GF-D8 (cell line): ENCODE measurements at regions not wholly inside any gene's neighbourhood (a gene's known extent, or its start where the extent isn't known, plus 50 kb on each side); places are given as distances from the start of the nearest gene placed in this dataset.
"Not testable (repeated sequence)": the region's sequence is repeated elsewhere in the genome, so short reads cannot be mapped to it uniquely, and the experiment has no call there.

ENCODE experiments used
- DNase-seq: peaks from one replicate; lab custom pipeline; 2025; lab: John Stamatoyannopoulos, UW

DNA sequence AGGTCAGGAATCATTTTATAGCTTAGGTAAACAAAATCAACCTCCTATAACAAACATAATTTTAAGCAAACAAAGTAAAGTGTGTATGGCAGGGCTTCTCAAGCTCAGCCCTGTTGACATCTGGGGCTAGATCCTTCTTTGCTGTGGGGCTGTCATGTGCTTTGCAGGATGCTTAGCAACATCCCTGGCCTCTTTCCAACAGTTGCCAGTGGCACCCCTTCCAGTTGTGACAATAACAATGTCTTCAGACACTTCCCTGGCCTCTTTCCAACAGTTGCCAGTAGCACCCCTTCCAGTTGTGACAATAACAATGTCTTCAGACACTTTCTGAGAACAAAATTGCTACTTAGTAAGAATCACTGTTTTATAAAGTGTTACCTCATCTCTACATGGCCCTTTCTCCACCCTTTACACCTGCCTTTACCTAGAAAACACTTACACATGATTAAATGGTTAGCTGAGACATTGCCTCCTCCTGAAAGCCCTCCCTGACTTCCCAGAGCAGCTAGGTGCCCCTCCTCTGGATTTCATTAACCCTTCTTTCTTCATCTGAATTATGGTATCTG, 194.0 kb upstream of the LMCD1 start:
- DNase-seq = no peak

DNA sequence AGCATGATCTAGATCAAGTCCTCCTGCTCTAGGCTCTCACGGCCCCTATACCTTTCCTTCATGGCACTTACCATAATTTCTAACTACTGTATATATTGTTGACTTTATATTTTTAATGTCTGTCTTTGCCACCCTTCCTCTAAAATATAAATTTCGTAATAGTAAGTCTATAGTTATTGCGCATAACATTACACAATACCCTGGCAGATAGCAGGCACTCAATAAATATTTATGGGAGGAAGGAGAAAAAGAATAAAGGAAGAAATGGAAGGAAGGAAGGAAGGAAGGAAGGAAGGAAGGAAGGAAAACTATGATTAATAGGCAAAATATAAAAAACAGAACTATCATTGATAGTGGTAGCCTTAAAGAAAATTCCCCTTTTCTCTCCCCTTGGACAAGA, 190.3 kb upstream of the LMCD1 start:
- DNase-seq = no peak

DNA sequence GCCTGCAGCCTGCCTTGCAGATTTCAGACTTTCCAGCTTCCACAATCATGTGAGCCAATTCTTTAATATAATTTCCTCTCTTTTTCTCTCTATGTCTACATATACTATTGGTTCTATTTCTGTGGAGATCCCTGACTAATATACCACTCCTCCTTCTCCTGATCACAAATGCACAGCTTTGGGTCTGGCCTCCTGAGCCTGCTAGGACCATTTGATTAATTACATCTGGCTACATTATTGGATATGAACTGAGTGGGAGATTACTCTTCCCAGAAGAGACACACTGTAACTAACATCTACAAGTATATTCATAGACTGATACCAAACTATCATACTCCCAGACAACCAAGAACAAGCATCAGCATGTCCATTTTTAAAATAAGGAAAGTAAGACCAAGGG, 188.9 kb upstream of the LMCD1 start:
- no peak for DNase-seq

DNA sequence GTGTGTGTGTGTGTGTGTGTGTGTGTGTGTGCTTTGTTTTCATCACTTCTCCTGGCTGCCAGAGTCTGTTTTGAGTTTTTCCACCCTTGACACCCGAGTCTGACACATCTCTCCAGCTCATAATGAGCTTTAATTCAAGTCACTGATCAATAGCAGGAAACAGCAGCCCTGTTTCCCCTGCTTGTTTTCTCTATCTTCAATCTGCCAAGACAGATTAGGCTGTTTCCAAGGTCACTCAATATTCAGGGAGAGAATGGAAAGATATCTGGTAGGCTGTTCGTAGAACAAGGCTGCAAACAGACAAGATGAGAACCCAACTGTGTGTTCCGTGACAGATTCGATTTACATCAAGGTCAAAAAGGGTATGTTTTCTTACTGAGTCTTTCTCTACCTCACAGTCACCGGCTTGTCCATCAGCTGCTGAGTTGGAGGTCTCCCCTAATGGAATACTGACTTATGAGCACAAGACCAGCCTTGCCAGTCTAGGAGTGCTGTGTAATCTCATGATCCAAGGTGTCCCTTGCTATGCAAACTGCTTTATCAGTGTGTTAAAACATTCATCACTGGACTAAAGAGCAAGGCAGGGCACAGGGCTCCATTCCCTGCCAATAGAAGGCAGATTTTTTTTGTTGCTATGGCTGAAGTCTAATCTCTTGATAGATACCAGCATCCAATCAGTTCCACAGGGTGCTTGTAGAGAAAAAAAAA, 187.9 kb upstream of the LMCD1 start:
- no peak for DNase-seq

DNA sequence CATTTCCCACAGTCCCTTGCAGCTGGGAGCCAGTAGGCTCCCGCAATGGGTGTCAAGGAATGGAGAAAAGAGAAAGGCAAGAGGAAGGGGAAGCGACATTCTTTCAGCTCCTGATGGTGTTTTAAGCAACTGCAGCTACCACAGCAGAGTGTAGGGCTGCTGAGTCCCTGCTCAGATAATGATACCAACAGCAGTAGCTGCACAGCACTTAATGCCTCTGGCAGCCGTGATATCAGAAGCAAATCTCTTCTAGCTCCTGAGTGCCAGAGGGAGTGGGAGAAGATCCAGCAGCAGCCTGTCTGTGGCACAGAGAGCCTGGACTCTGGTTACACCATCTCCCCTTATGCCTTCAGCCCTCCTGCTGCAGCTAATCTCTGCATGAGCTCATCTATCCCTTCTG, 186.1 kb upstream of the LMCD1 start:
- DNase-seq = not testable (repeated sequence)

DNA sequence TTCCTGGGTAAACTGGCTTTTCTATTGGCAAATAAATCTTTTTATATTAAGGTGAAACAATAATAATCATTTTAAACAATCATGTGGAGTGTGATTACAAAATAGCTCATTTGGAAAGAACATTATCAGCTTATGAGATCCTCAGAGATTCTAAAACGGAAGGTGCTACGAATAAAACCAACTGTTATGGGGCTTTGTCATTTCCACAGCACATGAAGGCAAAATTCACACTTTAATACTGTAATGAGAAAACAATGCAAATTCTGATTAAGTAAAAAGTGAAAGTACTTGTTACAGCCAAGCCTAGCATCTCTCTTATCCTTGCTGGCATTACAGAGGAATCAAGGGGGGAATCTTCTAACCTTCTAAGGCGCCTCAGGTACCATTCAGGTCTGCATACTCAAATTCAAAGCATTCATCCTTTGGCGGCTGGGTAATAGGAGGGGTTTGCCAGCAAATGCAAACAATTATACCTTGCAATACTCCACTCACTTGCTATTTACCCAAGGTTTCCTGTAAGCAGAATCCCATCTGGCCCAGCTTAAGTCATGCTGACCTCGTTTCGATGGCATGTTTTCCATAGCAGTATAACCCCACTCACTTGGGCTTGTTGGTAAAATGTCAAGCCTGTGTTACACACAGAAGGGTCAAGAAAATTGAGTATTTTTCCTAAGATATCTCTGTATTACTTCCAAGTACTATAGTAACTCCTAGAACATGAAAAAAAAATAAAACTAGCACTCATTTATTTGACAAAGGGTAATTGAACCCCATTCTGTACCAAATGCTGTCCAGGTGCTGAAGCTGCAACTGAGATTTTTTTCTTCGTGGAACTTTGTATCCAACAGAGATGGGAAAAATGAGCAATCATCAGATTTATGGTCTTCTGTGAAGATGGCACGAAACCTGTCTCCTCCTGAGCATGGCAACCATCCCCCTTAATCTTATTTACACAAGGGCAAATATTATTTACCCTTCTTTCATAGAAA, 183.7 kb upstream of the LMCD1 start:
- DNase-seq = no peak

DNA sequence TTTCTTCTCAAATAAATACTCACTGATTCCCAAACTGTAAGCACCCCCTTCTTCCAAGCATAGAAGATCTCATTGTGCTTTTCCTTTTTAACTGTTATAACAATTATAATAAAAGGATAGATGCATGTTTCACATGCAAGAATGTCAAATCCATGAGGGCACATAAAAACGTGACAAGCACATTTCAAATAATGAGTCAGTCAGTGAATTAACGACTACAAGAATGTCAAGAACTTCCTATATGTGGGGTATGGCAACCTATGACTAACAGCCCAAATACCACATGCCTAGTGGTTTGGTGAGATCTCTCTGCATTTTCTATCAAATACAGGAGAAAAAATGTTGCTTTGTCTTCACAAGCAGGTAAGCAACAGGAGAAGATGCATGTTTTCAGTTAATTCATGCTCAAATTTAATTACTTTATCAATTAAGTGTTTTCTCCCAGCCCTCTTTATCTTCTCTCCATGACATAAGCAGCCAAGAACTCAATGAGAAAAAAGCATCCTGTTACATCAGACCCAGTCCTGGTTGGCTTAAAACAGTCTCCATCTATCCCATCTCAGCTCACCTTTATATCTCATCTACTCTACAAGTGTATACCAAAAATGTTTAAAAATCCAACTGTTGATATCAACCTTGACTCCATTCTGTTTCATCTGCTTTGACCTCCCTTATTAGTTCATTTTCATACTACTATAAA, 181.5 kb upstream of the LMCD1 start:
- no peak for DNase-seq

DNA sequence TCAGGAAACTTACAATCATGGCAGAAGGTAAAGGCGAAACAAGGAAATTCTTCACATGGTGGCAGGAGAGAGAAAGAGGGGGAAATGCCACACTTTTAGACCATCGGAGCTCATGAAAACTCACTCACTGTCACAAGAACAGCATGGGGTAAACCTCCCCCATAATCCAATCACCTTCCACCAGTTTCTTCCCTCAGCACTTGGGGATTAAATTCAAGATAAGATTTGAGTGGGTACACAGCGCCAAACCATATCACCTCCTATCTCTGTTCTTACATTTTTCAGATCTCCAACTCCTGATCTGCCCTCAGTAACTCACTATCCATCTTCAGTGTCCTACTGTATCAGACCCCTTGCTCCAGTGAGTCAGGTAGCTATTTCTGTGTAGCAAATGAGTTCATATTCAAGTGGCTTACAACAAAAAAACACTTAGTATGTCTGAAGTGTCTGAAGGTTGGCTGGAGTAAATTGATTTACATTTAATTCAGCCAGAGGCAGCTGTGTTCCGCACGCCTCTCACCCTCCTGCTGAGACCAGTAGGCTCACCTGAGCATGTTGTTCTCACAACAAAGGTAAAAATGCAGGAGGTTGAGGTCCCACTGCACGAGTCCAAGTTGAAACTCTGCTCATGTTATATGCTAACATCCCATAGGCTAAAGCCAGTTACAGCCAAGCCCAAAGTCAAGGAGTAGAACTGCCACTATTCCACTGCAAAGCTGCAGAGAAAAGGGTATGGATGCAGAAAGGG, 180.7 kb upstream of the LMCD1 start:
- DNase-seq = no peak

DNA sequence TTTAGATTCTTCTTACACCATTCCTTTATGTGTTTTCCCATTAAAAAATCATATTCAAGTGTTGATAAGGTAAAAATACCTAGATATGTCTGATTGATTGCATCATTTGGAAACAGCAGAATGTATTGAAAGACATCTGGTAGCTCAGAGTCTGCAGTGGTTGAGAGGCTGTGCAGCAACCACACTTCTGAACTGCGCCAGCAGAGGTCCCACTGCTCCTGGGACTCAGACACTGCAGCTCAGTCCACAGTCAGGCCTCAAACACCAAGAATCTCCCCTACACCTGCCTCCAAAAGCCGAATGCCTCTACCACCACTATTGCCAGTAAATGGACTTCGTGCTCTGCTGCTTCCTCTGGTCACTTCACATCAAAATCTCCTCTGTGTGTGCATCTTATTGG, 176.9 kb upstream of the LMCD1 start:
- DNase-seq = no peak

DNA sequence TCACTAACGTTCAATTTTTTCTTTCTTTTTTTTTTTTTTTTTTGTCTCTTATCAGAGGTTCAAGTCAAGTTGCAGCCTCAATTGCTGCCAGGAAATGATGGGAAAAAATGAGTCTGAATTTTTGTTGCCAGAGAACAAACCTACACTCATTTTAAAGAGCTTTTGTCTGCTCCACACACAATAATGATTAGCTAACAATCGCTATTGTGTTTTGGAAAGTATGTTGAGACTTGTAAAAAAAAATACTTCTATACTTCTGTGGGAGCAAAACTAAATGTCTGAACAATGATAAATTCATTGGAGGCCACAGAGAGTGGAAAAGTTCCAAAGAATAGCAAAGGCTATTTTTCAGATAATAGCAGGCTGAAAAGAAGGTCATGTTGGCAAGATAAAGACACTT, 176.3 kb upstream of the LMCD1 start:
- DNase-seq = no peak

DNA sequence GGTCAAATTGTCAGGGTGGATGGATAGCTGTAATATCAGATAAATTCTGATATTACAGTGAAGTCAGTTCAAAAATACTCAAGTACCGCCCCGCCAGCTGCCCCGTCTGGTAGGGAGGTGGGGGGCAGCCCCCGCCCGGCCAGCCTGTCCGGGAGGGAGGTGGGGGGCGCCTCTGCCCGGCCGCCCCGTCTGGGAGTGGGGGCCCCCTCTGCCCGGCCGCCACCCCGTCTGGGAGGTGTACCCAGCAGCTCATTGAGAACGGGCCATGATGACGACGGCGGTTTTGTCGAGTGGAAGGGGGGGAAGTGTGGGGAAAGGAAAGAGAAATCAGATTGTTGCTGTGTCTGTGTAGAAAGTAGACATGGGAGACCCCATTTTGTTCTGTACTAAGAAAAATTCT, 175.8 kb upstream of the LMCD1 start:
- not testable (repeated sequence) for DNase-seq

DNA sequence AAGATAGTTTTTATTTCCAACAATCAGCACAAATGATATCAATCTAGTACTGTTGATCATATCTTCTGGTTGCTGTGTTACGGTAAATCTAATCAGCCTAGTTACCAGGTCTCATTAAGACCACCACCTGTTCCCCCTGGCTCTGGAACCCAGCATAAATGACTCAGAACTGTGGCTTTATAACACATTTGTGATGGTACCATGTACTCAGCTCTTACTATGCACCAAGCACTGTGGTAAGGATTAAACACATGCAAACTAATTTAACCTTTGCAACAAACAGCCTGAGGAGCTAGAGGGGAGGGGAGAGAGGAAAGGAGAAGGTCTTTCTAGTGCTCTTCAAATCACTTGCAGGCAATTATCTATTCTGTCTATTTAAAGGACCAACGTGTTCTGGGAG, 173.9 kb upstream of the LMCD1 start:
- no peak for DNase-seq

DNA sequence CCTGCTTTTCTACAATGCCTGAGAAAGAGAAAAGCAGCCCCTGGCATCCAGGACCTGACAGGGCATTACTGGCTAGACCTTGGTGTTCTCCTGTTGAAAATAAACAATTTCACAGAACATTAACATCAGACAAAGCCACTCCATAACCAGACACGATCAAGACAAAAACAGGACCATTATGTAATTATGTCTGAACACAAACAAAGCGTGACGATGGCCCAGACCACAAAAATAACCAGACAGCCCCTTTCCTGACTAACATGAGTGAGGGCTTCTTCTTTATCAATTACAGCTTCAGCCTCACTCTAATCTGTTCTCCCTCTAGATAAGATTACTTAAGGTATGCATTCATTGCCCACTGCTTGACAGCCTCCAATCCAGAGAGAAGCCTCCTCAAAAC, 172.7 kb upstream of the LMCD1 start:
- DNase-seq = no peak

DNA sequence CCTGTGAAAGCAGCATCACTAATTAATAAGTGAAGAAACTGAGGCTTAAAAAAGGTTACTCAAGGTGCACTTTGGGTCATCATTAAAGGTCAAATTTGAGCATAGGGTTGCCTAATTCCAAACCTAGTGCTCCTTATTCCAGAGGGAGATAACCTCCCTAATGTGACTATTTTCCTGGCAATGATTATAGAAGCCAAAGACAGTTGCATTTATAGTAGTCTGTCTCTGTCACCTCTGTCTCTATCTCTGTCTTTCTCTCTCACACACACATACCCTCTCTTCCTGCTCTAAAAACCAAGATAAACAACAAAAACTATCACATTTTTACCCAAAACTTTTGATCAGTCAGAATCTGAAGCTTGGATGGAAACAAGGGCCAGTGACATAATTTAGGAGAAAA, 172.0 kb upstream of the LMCD1 start:
- DNase-seq = no peak

DNA sequence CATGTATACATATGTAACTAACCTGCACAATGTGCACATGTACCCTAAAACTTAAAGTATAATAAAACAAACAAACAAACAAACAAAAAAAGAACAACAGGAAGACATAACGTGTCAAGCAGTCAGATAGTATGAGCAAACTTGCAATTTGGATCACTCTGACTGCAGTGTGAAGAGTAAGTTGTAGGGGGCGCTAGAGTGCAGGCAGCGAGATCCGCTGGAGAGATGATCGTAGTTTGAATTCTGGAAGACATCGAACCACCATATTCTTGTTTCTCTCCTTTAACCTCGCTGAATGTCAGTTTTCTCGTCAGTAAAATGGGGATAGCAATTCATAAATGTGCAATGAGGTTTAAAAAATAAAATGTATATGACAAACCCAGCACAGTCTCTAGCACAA, 165.2 kb upstream of the LMCD1 start:
- DNase-seq = no peak

DNA sequence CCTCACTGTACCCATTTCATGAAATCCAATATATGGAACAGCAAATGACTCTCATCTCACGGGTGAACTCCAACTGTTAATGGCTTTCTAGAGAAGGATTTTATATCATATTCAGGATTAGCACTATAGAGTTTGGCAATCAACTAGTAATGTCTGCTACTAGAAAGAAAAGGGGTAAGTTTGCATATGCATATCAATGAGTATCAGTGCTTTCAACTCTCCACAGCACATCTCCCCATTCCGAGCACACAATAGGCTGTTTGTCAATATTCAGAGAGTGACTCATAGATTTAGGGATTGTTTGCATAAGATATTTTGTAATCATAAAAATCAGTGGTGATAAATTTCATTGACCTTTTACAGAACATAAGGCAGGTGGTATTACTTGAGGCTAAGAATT, 163.2 kb upstream of the LMCD1 start:
- DNase-seq = no peak

DNA sequence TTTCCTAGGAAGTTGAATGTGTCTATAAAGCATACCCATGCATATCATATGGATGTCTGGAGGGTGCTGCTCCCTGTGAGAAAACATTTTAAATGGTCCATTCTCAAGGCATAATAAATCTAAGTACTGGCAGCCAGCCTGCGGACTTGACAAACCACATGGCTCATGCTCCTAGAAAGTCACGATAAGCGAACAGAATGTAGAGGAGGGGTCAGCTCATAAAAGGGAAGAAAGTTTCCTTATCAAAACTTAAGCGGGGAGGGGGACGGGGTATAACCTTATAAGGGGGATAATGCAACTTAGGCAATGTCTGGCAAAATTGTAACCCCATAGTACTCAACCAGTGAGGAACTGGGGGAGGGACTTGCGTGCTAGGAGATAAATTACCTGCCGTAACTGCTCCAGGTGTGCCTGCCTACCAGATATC, 159.8 kb upstream of the LMCD1 start:
- DNase-seq = no peak

DNA sequence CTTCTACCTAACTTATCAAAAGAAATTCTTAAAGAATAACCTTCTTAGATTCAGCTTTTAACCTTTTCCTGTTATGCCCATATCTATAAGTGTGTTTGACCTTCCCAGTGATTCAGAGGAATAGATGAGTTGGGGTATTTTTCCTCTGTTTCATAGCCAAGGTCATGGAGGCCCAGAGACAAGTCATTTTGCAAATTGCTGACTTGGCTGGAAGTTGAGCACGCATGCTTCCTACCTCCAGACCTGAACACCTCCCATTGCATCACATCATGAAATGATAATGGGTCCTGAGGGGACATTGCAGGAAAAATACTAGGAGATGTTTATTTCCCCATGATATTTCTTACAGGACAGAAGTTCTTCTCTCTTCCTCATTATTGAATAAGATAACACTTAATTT, 158.6 kb upstream of the LMCD1 start:
- DNase-seq = no peak

DNA sequence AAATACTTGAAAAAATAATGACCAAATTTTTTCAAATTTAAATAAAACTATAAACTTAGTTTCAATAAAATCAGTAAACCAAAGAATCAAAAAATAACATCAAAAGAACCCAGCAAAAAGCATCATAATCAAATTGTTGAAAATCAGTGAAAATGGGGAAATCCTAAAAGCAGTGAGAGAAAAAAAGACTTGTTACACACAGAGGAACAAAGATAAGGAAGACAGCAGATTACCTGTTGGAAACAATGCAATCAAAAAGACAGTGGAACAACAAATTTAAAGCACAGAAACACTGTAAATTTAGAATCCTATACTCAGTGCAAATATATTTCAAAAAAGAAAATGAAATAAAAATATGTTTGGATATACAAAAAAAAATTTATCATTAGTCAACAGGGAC, 156.2 kb upstream of the LMCD1 start:
- DNase-seq = no peak

DNA sequence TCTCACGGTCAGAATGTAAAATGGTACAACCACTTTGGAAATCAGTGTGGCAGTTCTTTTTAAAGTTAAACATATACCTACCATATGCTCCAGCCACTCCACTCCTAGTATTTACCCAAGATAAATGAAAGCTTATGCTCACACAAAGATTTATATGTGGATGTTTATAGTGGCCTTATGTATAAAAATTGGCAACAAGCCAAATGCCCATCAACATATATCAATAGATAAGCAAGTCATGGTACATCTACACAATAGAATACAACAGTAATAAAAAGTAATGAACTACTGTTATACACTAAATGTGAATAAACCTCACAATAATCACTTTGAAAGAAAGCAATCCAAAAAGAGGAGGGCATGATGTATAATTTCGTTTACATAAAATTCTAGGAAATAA, 153.5 kb upstream of the LMCD1 start:
- DNase-seq = no peak

DNA sequence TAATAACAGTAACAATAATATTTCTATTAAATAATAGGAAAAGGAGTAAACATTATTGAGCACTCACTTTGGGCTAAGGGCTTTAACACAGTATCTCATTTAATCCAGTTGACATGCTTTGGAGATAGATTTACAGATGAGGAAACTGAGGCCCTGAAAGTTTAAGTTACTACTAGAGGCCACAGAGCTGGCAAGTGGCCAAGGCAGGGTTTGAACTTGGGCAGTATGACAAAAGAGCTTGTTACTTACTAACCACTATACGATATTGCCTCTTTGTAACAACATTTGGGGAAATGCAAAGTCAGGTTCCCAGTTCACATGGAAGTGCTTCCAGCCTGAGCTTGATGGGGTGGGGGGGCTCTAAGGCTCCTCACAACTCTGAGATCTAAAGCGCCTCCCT, 149.1 kb upstream of the LMCD1 start:
- no peak for DNase-seq

DNA sequence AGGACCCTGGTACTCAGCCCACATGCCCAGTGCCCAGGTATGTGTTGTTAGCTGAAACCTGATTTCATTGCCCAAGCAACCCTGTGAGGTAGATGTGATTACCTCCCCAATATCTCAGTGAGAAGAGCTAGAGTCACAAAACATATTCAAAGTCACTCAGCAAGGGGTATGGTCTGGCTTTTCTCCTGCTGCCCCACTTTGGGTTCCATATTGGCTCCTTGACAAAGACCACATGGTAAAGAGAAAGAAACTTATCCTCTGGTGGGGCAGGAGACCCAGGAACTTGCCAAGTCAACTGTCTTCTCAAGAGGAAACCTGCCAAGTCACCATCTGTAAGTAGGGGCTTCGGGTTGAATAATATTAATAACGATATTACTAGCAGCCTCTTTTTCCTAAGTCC, 148.3 kb upstream of the LMCD1 start:
- DNase-seq = no peak
